Activated CD4-positive, alpha-beta T cell treated with anti-CD3 and anti-CD28 coated beads, Interleukin-10, Interleukin-2, amounts not matched to agents 100 ng/mL and 50 ng/mL, durations not matched to agents 16 hours and 8 hours (primary cell): ENCODE measurements at regions not wholly inside any gene's neighbourhood (a gene's known extent, or its start where the extent isn't known, plus 50 kb on each side); places are given as distances from the start of the nearest gene placed in this dataset.

Experiments
- DNase-seq: peaks from one replicate; pipeline ENCODE4 v3.0.0-alpha.2; 2020

DNA sequence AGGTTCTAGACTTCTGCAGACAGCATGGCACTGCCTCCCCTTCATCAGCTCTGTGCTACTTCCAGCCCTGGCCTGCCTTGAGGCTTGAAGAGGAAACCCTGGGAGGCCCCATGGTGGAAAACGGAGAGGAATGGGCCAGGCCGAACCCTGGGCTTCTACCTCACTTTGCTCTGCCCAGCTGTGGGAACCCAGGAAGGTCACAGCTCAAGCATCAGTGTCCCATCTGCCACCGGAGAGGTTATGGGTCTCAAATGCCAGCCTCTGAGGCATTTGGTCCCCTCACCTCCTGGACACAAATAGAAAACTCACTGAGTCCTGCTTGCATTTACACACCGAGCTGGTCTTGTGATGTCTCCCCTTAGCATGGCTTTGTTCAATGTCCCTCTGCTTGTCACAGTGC lies 80.1 kb upstream of the ALDH1B1 start:
- no peak for DNase-seq

DNA sequence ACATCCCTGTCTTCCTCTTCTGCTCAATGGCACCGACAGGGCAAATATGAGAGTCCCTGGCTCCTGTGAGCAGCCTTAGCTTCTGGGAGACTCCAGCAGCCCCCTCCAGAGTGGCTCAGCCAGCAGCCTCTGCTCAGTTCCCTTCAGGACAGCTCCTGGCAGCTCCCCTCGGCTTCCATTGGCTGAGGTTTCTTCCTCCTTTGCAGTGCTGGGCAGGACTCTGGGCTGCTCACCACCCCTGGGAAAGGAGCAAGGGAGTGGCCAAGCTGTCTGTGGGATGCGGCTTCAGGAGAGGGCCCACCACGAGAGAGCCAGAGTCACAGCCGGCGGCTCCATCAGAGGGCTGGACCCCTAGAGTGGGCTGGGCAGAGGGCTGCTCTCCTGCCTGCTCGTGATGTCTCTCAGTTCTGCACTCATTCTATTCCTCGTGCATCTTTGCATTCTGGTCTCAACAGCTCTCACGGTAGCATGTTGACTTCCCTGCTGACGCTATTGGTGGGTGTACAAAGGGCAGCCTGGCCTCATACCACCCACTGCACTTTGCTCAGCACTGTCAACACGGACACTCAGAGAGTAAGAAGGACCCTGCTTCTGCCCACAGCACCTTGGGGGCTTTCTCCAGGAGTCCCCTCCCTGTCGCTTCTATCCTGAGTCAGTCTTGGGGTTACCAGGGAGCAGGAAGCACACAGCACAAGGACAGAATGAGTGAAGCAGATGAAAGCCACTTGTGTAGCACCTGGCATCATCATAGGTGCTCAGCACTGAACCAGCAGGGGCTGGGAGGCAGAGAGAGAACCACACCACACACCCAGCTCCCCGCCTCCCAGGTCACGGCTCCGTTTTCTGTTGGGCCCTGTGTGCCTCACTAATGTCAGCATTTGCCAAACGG lies 80.9 kb upstream of the ALDH1B1 start:
- no peak for DNase-seq

DNA sequence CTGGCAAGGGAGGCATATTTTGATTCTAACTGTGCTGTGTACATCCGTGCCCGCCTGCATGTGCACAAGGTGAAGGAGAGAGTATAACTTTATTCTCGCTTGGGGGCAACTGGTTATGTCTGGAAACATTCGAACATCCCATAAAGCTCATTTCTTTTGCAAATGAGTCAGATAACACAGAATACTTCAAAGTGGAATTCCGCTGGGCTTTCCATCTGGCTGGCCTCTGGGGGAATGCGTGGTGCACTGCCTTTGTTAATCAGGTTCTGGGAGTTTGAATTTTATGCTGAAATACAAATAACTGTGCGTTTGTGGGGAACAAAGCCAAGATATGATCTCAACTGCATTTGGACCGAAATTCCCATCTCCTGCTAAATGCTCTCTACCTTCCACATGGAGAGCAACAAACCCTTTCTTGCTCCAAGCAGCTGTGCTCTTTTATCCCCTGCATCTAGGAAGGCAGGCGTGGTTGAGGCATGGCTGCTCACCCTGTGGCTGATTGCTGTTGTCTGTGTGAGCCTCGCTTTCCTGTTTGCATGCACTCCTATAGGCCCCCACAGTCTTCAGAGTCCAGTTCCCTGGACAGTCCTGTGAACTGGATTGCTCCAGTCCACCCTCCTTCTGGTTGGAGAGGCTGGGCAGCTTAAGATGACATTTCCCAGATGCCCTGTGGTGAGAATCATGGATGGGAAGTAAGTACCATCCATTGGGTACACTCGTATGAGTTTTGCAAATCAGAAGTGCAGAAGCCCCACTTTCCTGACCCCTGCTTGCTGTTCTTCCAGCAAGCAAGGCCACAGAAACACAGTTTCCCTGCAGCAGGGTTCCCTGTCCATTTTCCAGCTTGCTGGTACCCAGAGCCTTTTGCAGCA lies 82.9 kb upstream of the ALDH1B1 start:
- no peak for DNase-seq

DNA sequence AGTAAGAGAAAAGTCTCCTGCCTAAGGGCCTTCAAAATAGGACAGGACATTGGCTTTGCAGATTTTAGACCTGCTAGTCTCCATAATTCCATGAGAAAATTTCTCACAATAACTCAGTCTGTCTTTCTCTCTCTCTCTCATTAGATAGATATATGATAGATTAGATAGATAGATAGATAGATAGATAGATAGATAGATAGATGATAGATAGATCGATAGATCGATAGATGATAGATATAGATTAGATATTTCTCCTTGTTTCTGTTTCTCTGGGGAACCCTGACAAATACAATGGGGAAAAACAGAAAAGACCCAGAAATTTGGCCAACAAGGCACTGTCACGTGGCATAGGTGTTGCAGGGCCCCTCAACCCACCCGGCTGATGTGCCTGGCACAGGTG lies 84.4 kb upstream of the ALDH1B1 start:
- DNase-seq = no peak

DNA sequence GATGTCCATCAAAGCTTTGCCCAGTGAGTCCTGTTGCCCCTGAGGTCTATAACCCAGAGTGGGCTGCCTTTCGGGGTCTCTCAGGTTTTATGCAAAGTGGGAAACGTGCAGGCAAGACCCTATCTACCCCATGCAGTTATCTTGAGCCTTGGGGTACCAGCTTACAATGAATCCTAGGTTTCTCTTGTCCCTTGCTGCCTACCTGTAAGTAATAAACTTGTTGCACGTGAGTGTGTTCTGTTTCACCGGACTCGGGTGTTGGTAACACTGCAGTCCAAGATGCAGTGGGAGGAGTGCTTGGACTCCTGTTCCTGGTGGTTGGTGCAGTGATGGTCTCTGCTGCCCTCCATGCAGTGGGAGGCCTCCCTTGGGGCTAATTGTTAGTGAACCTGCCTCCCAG lies 85.6 kb upstream of the ALDH1B1 start:
- no peak for DNase-seq

DNA sequence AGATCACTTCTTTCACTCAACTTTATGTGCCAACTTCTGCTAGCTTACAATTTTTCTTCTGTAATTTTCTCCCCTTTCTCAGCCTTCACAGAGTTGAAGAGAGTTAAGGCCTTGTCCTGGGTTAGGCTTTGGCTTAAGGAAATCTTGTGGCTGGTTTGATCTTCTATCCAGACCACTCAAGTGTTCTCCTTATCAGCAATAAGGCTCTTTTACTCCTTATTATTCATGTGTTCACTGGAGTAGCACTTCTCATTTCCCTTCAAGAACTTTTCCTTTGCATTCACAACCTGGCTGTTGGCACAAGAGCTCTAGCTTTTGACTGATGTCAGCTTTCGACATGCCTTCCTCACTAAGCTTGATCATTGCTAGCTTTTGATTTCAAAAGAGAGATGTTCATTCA lies 86.9 kb upstream of the ALDH1B1 start:
- no peak for DNase-seq

DNA sequence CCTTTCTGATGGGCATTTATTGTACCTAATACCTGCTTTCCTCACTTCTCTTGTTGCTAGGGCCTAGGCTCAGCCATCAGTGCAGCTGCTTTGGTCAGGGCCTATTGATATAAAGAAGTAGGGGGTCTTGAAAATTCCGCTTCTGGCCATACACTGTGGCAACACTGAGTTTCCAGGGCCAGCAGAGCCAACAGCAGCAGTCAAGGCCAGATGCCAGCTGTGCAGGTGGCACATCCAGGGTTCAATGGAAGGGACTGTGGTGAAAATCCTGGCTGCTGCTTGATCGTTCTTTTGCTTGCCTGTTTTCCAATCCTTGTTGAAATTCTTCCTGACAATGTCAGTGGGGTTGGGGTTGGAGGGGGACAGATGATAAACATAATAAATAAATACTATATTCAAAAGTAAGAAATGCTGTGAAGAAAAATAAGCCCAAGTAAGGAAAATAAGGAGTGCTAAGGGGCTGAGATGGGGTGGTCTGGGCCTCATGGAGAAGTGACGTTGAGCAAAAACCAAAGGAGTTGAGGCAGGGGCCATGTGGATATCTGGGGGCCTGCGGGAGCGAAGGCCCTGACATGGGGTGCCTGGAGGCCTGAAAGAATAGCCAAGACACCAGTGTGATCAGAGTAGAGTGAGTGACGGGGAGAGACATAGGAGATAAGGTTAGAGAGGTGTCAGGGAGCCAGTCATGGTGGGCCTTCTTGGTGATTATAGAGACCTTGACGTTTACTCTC lies 91.0 kb upstream of the ALDH1B1 start:
- no peak for DNase-seq

DNA sequence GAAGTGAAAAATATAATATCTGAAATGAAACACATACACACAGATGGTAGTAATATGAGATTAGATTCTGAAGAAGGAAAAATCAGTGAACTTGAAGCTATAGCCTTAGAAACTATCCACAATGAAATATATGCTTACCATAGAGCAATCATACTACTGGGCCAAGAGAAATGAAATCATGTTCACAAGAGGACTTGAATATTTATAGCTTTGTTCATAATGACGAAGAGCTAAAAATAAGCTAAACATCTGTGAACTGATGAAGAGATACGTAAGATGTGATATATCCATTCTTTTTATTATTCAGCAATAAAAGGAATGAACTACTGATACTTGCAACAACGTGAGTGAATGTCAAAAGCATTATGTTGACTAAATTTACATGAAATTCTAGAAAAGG lies 92.6 kb upstream of the ALDH1B1 start:
- DNase-seq = no peak

DNA sequence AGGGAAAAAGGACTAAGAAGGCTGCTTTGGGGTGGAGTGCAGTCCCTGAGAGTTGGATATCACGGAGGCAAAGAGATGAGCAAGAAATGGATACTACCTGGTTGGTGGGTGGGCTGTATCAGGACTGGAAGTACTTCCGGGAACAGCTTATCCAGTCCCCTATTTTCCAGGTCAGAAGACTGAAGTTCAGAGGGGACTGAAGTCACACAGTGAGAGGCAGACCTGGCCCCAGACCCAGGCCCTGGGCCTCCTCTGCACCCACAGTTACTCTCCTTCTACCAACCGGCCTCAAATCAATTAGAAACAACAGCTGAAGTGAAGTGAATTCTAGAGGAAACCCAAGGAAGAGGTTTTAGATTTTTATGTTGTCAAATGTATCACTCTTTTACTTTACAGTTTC lies 93.6 kb upstream of the ALDH1B1 start:
- DNase-seq = no peak

DNA sequence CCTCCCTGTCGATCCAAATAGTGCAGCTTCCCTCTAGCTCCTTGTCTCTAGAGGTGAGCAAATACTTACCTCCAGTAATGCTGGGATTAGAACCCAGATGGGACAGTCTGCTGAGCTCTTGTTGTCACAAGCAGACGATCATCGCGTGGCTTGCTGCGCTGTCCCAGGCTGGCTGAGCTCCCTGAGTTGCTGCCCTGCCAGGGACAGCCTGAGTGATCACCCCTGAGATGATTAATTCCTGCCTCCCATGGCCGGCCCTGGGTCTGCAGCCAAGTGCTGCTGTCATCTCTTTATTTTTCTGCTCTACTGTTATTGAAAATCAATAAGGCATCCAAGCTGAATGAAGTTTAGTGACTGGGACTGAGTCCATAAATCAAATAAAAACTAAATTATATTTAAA lies 94.0 kb upstream of the ALDH1B1 start:
- no peak for DNase-seq

DNA sequence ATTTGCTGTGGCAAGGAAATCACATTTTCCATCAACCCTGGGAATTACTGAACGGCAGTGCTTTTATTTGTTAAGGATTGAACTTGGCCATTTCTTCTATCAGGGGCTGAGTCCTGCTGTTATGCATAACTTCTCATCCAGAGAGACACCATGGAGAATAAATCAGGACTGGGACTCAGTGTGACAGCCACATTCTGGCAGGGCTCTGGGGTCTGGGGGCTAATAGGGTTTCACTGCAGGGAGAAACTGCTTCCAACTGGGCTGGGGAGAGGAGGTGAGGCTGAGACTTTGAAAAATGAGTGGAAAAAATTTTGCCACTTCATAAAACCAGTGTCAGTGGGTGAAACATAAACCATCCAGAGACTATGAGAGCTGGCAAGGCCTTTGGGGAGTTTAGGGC lies 95.7 kb upstream of the ALDH1B1 start:
- no peak for DNase-seq

DNA sequence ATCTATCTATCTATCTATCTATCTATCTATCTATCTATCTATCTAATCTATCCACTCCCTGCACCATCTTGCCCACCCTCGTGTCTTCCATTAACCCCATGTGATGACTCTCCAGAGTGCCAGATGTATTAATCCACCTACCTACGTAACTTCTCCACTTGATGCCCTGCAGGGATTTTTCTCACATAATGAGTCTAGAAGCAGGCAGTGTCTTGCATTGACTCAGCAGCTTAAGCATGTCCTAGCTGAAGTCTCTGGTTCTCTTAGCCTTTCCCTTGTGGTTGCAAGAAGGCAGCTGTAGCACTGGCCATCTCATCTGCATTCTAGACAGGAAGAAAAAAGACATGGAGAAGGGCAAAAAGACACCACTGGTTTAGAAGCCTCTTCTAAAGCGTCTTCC lies 96.7 kb upstream of the ALDH1B1 start:
- DNase-seq = no peak

DNA sequence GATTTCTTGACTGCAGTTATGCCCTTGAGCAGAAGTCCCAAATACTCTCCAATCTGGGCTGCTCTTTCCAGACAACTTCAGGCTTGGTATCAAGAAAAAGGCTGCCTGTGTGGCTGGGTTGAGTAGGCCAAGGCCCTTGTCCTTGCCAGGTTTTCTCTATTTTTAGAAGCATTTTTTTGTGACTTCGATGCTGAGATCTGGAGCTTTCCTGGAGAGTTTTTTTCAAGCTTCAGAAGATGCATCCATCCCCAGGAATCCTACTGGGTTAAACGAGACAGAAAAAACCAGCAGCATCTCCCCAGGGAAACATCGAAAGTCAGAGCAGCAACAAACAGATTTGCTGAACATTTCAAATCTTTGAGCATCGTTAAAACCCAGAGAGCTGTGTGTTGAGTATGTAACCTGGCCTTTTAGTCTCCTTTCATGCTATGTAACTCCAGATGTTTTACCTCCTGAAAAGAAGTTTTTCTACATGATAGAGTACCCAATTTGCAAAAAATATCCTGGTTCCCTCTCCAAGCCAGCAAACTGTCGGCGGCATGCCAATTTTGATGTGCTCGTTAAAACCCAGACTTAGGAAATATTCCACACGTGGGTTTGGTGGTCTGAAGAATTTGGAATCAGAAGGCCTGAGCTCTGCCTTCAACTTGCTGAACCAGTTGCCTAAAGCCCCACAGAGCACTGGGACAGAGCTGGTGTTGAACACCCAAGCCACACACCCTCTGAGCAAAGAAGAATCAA lies 98.1 kb upstream of the ALDH1B1 start:
- no peak for DNase-seq

DNA sequence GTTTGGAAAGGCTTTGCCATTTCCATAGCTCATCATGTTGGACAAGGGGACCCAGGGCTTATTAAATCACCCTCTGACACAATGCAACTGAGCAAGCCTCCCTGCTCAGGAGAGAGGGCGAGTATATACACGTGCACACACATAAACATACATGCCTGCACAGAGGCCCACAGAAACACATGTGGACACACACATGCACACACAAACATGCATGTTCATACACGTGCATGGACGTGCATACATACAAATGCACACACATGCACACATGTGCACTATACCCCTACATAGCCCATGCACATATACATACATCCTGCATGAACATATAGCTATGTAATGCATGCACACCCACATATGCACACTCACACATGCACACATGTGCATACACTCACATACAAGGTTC lies 99.5 kb upstream of the ALDH1B1 start:
- DNase-seq = no peak

DNA sequence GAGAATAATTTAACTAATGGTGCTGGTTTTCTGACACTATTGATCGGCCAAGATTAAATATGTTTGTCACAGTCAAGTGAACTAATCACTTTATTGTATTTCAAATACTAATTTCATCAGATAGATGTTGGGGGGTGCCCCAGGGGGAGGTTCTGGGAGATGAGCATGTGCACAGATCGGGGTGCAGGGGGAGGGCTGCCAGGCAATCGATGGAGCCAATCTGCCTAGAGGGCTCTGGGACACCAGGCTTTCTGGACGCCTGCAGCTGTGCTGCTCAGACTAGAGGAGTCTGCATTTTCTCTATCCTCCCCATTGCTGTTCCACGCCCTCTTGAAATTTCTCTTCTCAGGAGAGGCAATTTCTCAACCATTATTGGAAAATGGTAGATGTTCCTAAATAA lies 100.0 kb upstream of the ALDH1B1 start:
- no peak for DNase-seq

DNA sequence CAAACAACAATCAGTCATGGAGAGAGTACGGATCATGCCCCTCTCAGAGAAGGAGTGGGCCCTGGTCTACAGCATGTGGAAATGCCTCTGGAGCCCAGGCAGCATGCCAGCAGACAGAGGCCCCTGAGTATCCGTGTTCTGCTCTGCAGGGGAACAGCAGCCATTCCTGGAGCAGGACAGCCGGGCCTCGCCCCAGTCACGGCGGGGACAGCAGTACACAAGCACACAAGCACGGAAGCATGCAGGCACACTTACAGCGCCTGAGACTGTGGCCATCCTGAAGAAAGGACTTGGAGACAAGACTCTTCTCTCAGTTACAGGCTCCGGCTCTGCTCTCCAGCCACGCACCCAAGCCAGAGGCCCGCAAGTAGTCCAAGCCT lies 102.6 kb upstream of the ALDH1B1 start:
- no peak for DNase-seq

DNA sequence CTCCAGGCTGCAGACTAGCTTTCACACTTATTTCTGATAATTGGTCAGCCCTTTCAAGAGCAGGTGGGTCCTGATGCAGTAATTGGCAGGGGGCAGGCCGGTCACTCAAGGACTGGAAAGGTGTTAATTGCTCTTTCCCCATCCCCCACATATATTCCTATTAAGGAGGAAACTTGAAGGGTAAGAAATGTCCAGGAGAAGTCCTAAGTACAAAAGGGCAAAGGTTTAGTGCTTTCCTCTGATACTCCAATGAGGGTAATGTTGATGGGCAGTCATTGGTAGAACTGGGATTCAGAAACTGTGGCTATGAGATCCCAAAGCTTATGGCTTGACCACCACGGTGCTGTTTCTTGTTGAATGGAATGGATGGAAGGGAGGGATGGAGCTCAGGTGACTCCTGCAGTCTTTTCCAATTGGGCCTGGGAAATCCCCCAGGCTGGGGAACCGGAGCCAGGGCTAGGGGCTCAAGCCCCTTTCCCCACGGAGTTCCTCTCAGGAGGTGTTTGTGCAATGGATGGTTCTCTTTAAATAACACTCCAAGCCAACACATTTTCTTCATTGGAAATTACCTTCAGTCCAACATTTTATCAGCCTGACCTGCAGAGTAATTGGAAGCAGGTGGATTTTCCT lies 103.2 kb upstream of the ALDH1B1 start:
- no peak for DNase-seq

DNA sequence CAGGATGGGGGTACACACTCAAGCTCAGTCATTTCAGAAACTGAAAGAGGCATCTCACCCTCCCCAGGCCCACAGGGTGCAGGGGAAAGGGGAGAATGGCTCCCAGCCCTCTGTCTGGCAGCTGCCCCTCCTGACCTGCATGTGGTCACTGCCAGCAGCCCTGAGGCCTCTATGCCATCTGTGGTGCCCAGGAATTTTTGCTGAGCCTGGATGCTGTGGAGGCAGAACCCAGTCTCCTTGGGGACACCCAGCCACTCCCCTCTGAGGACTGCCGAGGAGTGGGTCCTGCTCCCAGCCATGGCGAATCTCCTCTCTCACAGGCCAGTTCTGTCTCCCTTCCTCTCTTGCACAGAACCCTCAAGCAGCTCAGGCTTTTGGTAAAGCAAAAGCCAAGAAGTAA lies 104.0 kb upstream of the ALDH1B1 start:
- no peak for DNase-seq

DNA sequence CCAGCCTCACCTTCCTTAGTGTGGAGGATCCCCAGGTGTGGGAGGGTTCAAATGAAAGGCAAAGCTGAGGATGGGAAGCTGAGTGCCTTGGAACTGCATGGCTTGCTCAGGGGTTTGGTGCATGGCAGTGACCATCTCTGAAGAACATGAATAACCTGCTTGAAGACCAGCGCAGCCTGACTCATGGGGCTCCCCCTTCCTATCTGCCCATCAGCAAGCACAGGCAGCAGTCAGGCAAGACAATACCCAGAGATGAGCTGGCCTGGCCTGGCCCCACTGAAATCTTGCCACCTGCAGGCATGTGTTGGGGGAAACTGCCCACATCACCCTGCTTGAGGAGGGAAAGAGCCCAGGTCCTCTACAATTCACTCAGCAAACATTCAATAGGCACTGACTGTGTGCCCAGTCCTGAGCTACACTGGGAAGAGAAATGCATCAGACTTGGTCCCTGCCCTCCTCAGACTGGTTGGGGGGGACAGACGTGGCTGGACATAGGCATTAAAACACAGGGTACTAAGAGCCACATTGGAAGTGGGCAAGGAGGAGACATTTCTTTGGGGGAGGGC lies 105.0 kb upstream of the ALDH1B1 start:
- no peak for DNase-seq

DNA sequence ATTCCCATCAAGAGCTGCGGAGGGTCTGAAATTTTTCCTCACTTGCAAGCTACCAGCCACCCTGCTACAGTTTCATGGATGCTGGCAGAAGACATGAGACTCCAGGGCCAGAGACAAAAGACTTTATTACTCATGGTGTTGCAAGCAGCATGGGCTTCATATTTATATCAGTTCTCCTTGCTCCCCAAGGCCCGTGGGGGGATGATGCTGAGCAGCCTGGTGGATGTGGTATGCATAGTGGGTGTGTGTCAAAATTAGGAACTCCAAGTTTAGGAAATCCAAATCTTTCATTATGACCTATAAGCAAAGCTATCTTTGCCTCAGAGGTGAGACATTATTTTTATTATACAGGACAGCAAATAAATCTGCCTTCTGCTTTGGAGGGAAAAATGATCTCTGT lies 105.7 kb upstream of the ALDH1B1 start:
- DNase-seq = no peak

DNA sequence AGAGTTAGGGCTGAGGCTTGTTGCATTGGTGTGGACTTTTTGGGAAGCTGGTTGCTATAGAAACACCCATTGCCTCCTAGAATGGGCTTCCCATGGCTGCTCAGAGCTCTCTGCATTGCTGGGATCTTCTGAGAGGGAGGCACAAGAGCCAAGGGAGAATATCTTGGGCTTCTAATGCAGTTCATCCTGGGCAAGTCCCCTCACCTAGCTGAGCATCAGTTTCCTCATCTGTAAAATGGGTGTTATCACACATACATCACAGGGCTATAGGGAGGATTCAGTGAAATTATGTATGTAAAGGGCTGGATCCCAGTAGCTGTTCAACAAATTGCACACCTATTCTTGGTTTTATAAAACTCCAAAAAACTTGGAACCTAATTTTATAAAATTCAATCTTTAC lies 106.1 kb upstream of the ALDH1B1 start:
- no peak for DNase-seq

DNA sequence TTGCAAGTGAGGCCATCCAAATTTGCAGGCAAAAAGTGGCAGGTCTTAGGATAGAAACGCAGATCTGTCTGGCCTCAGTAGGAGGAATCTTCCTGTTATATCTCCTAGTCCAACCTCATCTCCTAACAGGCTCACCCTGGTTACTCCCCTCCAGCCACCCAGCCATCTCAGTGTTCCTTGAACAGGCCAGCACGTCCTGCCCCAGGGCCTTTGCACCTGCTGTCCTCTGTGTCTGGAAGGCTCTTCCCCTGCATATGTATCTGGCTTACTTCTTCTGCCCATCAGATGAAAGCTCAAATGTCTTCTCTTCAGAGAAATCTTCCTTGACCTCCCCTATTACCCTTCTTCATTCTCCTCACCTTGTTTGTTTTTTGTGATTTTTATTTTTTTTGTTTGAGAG lies 107.3 kb upstream of the ALDH1B1 start:
- DNase-seq = no peak
